Fibroblast of pulmonary artery (primary cell): ENCODE measurements at regions not wholly inside any gene's neighbourhood (a gene's known extent, or its start where the extent isn't known, plus 50 kb on each side); places are given as distances from the start of the nearest gene placed in this dataset.

Experiments
- DNase-seq: peaks from one replicate; pipeline ENCODE4 v3.0.0-alpha.2; 2010; ENCODE audit warnings: low read depth
- H3K4me3 ChIP-seq: replicated peaks from 2 replicates; pipeline ENCODE4 v1.5.1; 2011; ENCODE audit warnings: low read depth, mild to moderate bottlenecking, control low read depth, low read length, moderate library complexity
- TF ChIP-seq, protein P1 (sequence below): IDR thresholded peaks from 2 replicates; pipeline ENCODE4 v1.5.1; 2011; ENCODE audit warnings: mild to moderate bottlenecking, control low read depth, low read length, inconsistent platforms; ENCODE audit errors: missing control alignments

DNA sequence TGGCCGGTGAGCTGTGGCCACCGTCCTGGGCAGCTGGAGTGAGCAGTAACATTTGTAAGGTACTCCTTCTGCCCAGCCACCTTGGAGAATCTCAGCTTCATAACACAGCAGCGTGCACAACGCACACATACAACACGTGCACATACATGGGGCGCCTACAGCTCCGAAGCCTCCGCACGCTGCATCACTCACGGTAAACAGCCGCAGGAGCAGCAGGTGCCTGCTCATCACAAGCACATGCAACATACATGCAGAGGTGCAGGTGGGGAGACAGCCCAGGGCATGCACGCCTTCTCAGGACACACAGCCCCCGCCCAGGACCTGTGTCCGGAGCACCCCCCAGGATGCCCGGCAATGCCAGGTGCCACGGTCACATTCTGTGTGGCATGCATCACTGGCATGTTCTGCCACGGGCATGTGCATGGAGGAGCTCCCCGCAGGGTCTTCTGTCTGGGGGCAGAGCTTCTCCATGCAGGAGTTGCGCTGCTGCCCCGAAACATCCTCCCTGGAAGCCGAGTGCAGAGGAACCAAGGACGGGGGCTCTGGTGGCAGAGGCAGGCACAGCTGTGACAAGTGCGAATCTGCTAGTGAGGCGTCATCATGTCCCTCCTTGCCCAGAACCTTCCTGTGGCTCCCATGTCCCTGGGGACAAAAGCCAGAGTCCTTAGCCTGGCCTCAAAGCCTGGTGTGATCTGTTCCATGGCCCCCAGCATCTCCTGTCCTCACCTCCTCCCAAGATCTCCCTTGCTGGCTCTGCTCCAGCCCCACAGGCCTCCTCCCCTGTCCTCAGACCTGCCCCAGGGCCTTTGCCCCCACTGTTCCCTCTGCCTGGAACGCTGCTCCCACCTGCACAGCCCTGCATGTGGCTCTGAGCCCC is 184.0 kb upstream of the GSE1 start:
- DNase-seq = no peak
- no peak overlapping the region for H3K4me3 ChIP-seq
- TF ChIP-seq, protein P1, sequence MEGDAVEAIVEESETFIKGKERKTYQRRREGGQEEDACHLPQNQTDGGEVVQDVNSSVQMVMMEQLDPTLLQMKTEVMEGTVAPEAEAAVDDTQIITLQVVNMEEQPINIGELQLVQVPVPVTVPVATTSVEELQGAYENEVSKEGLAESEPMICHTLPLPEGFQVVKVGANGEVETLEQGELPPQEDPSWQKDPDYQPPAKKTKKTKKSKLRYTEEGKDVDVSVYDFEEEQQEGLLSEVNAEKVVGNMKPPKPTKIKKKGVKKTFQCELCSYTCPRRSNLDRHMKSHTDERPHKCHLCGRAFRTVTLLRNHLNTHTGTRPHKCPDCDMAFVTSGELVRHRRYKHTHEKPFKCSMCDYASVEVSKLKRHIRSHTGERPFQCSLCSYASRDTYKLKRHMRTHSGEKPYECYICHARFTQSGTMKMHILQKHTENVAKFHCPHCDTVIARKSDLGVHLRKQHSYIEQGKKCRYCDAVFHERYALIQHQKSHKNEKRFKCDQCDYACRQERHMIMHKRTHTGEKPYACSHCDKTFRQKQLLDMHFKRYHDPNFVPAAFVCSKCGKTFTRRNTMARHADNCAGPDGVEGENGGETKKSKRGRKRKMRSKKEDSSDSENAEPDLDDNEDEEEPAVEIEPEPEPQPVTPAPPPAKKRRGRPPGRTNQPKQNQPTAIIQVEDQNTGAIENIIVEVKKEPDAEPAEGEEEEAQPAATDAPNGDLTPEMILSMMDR = no peak

DNA sequence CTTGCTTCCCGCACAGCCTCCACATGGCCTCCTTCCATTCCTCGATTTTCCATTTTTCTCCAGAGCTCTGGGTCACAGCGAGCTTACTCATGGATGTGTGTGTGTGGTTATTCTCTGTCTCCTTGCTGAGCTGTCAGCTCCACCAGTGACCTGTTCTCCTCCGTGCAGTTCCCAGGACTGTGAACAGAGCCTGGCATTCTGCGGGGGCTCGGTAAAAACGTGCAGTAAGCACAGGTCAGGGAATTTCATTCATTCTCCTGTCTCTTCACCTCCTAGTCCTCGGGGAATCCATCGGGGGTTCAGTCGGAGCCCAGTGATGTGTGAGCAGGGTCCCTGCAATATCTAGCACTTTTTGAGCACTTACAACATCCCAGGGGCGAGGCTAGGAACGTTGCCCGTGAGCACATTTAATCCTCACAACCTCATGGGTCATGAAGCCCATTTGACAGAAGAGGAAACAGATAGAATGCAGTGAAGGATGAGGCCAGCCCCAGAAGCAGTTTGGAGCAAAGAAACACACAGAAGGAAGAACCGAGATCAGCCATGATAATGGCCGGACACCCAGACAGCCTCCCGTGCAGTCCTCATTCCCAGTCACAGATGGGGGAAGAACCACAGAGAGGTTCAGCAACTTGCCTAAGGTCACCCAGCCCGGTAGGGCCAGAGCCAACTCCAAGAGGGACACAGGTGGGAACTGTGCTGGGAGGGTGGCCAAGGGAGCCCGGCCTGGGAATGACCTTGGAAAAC is 183.2 kb upstream of the GSE1 start:
- H3K4me3 ChIP-seq = no peak overlapping the region
- DNase-seq = no peak
- TF ChIP-seq, protein P1 = no peak

DNA sequence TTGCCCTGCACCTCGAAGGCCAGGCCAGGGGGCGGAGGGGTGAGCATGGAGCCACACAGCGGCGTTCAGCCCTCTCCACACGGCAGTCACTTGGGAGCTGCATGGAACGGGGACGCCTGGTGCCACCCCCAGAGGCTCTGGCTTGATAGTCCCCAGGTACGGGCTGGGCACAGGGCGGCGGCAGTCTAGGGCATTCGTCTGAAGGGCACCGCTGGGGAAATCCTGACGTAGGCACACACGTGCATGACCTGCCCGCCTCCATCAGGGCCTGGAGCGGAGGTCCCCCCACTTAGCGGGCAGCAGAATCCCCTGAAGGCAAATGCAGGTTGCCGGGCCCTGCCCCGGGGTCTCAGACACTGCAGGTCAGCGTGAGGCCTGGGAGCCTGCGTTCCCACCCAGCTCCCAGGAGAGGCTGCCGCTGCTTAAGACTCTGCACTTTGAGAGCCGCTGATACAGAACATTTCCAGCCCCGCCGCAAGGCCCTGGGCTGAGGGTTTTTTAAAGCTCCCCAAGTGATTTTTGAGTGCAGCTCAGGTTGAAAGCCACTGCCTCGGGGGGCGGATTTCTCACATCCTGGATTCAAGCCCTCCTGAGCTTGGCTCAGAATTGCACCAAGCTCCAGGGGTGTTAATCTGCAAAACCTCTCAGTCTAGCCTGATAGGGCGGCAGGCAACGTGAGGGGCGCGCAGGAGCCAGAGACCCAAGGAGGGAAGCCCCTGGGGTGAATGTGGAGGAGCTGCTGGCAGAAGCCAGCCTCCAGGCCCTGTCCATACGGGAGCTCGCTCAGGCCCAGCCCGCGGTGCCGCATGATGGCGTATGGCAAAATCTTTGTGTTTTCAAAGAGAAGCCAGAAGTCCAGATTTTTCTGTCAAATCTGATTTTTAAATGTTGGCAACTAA is 182.3 kb upstream of the GSE1 start:
- H3K4me3 ChIP-seq = no peak overlapping the region
- TF ChIP-seq, protein P1 = no peak
- DNase-seq = no peak

DNA sequence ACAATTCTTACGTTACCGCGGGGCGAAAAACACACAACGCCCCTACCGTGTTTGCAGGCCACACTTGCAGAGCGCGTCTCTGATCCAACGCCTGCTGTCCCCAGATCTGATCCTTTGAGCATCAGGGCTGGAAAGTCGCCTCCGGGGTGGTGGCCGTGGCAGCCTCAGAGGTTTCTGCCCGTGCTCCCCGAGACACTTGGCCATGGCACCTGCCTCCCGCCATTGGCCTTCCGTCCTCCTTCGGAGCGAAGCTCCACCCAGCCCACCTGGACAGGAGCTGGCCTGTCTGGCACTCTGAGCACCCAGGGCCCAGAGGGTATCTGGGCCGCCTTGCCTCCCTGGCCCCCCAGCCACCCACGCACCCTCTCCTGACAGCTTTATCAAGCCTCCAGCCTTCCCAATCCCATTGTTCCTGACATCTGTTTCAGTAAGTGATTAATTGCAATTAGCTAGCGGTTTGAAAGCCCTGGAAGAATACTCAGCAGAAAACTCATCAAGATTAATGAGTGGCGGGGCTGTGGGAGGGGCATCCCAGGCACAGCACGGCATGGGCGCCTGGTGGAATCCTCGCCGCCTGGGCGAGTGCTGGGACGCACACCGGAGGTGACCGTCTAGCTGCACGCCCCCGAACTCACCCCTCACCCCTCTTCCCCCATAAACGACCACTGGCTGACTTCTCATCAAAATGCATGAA is 181.5 kb upstream of the GSE1 start:
- DNase-seq = no peak
- H3K4me3 ChIP-seq = no peak overlapping the region
- TF ChIP-seq, protein P1 = no peak

DNA sequence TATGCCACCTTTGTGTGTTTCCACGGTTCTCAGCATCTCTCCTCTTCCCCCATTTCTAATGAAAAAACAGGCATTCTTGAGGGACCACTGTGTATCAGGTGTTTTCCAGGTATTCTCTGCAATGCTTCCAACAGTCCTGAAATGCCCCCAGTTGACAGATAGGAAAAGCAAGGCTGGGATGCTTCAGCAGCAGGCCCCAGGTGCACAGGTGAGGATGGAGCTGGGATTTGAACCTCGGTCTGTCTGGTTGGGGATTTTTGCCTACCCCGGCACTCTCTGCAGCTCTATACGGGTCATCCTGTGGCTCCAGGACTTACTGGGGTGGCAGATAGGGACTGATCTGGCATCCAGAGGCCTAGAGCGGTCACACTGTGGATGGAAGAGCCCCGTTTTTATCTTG is 180.5 kb upstream of the GSE1 start:
- DNase-seq = no peak
- TF ChIP-seq, protein P1 = no peak
- no peak overlapping the region for H3K4me3 ChIP-seq

DNA sequence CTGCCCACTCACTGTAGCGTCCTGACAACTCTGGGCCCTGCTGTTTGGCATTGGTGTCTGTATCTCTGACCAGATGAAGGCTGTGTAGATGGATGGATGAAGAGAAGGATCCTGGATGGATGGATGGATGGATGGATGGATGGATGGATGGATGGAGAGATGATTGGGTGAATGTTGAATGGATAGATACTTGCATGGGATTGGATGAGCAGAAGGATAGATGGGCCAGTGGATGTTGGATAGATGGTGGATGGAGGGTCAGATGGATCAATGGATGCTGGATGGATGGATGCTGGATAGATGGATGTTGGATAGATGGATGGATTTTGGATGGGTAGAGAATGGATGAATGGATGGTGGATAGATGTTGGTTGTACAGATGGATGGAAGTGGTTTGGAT is 179.6 kb upstream of the GSE1 start:
- TF ChIP-seq, protein P1 = no peak
- DNase-seq = no peak
- H3K4me3 ChIP-seq = no peak overlapping the region
